ENCODE measurements at regions not wholly inside any gene's neighbourhood (a gene's known extent, or its start where the extent isn't known, plus 50 kb on each side); places are given as distances from the start of the nearest gene placed in this dataset.

- TF ChIP-seq, protein P1, sequence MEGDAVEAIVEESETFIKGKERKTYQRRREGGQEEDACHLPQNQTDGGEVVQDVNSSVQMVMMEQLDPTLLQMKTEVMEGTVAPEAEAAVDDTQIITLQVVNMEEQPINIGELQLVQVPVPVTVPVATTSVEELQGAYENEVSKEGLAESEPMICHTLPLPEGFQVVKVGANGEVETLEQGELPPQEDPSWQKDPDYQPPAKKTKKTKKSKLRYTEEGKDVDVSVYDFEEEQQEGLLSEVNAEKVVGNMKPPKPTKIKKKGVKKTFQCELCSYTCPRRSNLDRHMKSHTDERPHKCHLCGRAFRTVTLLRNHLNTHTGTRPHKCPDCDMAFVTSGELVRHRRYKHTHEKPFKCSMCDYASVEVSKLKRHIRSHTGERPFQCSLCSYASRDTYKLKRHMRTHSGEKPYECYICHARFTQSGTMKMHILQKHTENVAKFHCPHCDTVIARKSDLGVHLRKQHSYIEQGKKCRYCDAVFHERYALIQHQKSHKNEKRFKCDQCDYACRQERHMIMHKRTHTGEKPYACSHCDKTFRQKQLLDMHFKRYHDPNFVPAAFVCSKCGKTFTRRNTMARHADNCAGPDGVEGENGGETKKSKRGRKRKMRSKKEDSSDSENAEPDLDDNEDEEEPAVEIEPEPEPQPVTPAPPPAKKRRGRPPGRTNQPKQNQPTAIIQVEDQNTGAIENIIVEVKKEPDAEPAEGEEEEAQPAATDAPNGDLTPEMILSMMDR (IDR thresholded peaks at IDR 0.05): no peak
- TF ChIP-seq POLR2A (IDR thresholded peaks at IDR 0.05): no peak
- no peak for TF ChIP-seq POLR2AphosphoS5 (IDR thresholded peaks at IDR 0.05)
Observed at GRCh38 chr20:11978496-11978895, 60.8 kb downstream of the BTBD3 start.
